ENCODE measurements at regions not wholly inside any gene's neighbourhood (a gene's known extent, or its start where the extent isn't known, plus 50 kb on each side); places are given as distances from the start of the nearest gene placed in this dataset.

GRCh38 chr2:125630377-125630776, 1025.6 kb upstream of the GYPC start:
- H3K4me1 ChIP-seq (ENCODE audit: control insufficient read depth in 1 of 2, insufficient read depth in 2 of 2, low read length in 2 of 2), result no peaks in the 10 kb centered on the region
- no peak overlapping the region for H3K27ac ChIP-seq (ENCODE audit: low read depth in 1 of 2, low read length in 2 of 2)
- no peak overlapping the region for H3K9ac ChIP-seq (ENCODE audit: insufficient read depth, low read length, poor library complexity, severe bottlenecking)
- Mint-ChIP-seq H3K27ac (no peak overlapping the region), H3K4me3 (no peak overlapping the region), H3K4me1 (no peaks in the 10 kb centered on the region), H3K36me3 (no peaks in the 10 kb centered on the region), H3K27me3 (ENCODE audit: low read depth in 3 of 3) (no peaks in the 10 kb centered on the region), H3K9me3 (peaks cover 0 to 10% (median 8%) of the 10 kb centered on the region in 7 donors)
- no peak overlapping the region for H2AFZ ChIP-seq (ENCODE audit: insufficient read depth, low read depth, low read length, poor library complexity, severe bottlenecking)
- no peak for DNase-seq
- no peaks in the 10 kb centered on the region for H3K27me3 ChIP-seq (ENCODE audit: control insufficient read depth in 2 of 2, insufficient read depth in 2 of 2, low read length in 2 of 2)
- 78% methylated on average over 2 of the region's 6 CpGs for WGBS (ENCODE audit: insufficient coverage)
- no peak overlapping the region for H3K4me2 ChIP-seq (replicated peaks; ENCODE audit: extremely low read depth, low read length, poor library complexity, severe bottlenecking)
- H3K9me3 ChIP-seq (replicated peaks in 1 of 2; ENCODE audit: control insufficient read depth in 1 of 2, insufficient read depth in 1 of 2, low read length in 2 of 2), result peaks cover 5 to 9% of the 10 kb centered on the region in 2 donors
- no peak for TF ChIP-seq CTCF (IDR thresholded peaks at IDR 0.05)
- H3K36me3 ChIP-seq (replicated peaks in 1 of 2; ENCODE audit: control insufficient read depth in 1 of 2, insufficient read depth in 2 of 2, low read length in 2 of 2), result no peaks in the 10 kb centered on the region
- intact Hi-C loops (cut with micrococcal nuclease), result no loop called here
- no peak overlapping the region for H3K4me3 ChIP-seq (replicated peaks in 1 of 3; ENCODE audit: low read depth in 2 of 3, low read length in 3 of 3)
- H3K79me2 ChIP-seq (ENCODE audit: insufficient read depth, low read length), result no peaks in the 10 kb centered on the region
- no peaks in the 10 kb centered on the region for H4K20me1 ChIP-seq (ENCODE audit: insufficient read depth, low read length)

GRCh38 chr2:125634662-125635061, 1021.3 kb upstream of the GYPC start:
- H3K27me3 Mint-ChIP-seq (ENCODE audit: low read depth in 3 of 3), result no peaks in the 10 kb centered on the region
- DNase-seq, result no peak
- H2AFZ ChIP-seq (ENCODE audit: insufficient read depth, low read depth, low read length, poor library complexity, severe bottlenecking), result no peak overlapping the region

More at GRCh38 chr2:125634662-125635061, 1021.3 kb upstream of the GYPC start:
- Histone ChIP-seq H3K27me3 (ENCODE audit: control insufficient read depth in 2 of 2, insufficient read depth in 2 of 2, low read length in 2 of 2) (no peaks in the 10 kb centered on the region), H3K79me2 (ENCODE audit: insufficient read depth, low read length) (no peaks in the 10 kb centered on the region), H3K4me3 (replicated peaks in 1 of 3; ENCODE audit: low read depth in 2 of 3, low read length in 3 of 3) (no peak overlapping the region), H3K4me1 (ENCODE audit: control insufficient read depth in 1 of 2, insufficient read depth in 2 of 2, low read length in 2 of 2) (no peaks in the 10 kb centered on the region), H3K36me3 (replicated peaks in 1 of 2; ENCODE audit: control insufficient read depth in 1 of 2, insufficient read depth in 2 of 2, low read length in 2 of 2) (no peaks in the 10 kb centered on the region), H3K9me3 (replicated peaks in 1 of 2; ENCODE audit: control insufficient read depth in 1 of 2, insufficient read depth in 1 of 2, low read length in 2 of 2) (peaks cover 5 to 9% of the 10 kb centered on the region in 2 donors), H3K9ac (ENCODE audit: insufficient read depth, low read length, poor library complexity, severe bottlenecking) (no peak overlapping the region), H4K20me1 (ENCODE audit: insufficient read depth, low read length) (no peaks in the 10 kb centered on the region), H3K27ac (ENCODE audit: low read depth in 1 of 2, low read length in 2 of 2) (no peak overlapping the region), H3K4me2 (replicated peaks; ENCODE audit: extremely low read depth, low read length, poor library complexity, severe bottlenecking) (no peak overlapping the region)
- intact Hi-C loops (cut with micrococcal nuclease), result no loop called here
- Mint-ChIP-seq H3K4me3 (no peak overlapping the region), H3K36me3 (no peaks in the 10 kb centered on the region), H3K9me3 (peaks cover 0 to 13% (median 8%) of the 10 kb centered on the region in 7 donors), H3K27ac (no peak overlapping the region), H3K4me1 (no peaks in the 10 kb centered on the region)
- no peak for TF ChIP-seq CTCF (IDR thresholded peaks at IDR 0.05)
